HEK293 (cell line): ENCODE measurements at regions not wholly inside any gene's neighbourhood (a gene's known extent, or its start where the extent isn't known, plus 50 kb on each side); places are given as distances from the start of the nearest gene placed in this dataset.

Experiments used
- CTCF ChIA-PET: fragments of 350-600 bp; formaldehyde crosslinking; extraction: SDS; loops from one replicate; lab custom pipeline; 2021; ENCODE audit warnings: antibody characterized with exemption; lab: Yijun Ruan, JAX
- POLR2A ChIA-PET: fragments of 300-600 bp; formaldehyde crosslinking; extraction: SDS; loops from one replicate; lab custom pipeline; 2020; ENCODE audit warnings: antibody characterized with exemption, inconsistent platforms; lab: Yijun Ruan, JAX
- H3K27ac ChIP-seq: fragments of 200-500 bp; sonication (Bioruptor generic); 2 replicates; pipeline ENCODE4 v1.5.1; 2014; ENCODE audit warnings: low read depth, low read length, control low read depth, inconsistent platforms; ENCODE audit errors: extremely low read depth
- H3K36me3 ChIP-seq, 2 experiments: fragments of 200-500 bp in 1 of 2; sonication (Bioruptor generic) in 1 of 2; 1 replicate in 1 of 2; 2 replicates in 1 of 2; pipeline ENCODE4 v1.5.1; 2014 to 2017; ENCODE audit warnings: inconsistent platforms in 2 of 2, low read length in 2 of 2; ENCODE audit not compliant: control insufficient read depth in 2 of 2, insufficient read depth in 1 of 2
- H3K4me1 ChIP-seq: fragments of 200-500 bp; sonication (Bioruptor generic); 2 replicates; pipeline ENCODE4 v1.5.1; 2014; ENCODE audit warnings: mild to moderate bottlenecking, low read length, inconsistent platforms; ENCODE audit not compliant: control insufficient read depth, insufficient read depth
- H3K4me3 ChIP-seq: 2 replicates; pipeline ENCODE4 v1.5.1; 2011; ENCODE audit warnings: low read depth, mild to moderate bottlenecking, control low read depth, low read length, moderate library complexity
- H3K9me3 ChIP-seq: fragments of 200-500 bp; sonication (Bioruptor generic); 2 replicates; pipeline ENCODE4 v1.5.1; 2014; ENCODE audit warnings: low read depth, low read length, inconsistent platforms; ENCODE audit not compliant: control insufficient read depth, insufficient read depth
- KLF8 ChIP-seq: fragments of 450-650 bp; formaldehyde crosslinking; IDR thresholded peaks from 2 replicates; pipeline ENCODE4 v1.5.1; 2016; ENCODE audit warnings: missing biosample characterization, missing genetic modification characterization
- MEIS1 ChIP-seq: sonication (generic); formaldehyde crosslinking; IDR thresholded peaks from 2 replicates; pipeline ENCODE4 v1.8.1; 2022; ENCODE audit warnings: missing genetic modification reagents, mild to moderate bottlenecking, borderline replicate concordance
- MZF1 ChIP-seq: fragments of 450-650 bp; formaldehyde crosslinking; IDR thresholded peaks from 2 replicates; pipeline ENCODE4 v1.5.1; 2017; ENCODE audit warnings: missing biosample characterization, missing genetic modification characterization, borderline replicate concordance
- PRDM1 ChIP-seq: fragments of 450-650 bp; formaldehyde crosslinking; IDR thresholded peaks from 2 replicates; pipeline ENCODE4; 2016; ENCODE audit warnings: missing biosample characterization, missing genetic modification characterization
- SP3 ChIP-seq: fragments of 450-650 bp; formaldehyde crosslinking; IDR thresholded peaks from 2 replicates; pipeline ENCODE4 v1.5.1; 2016; ENCODE audit warnings: missing biosample characterization, missing genetic modification characterization
- WT1 ChIP-seq: fragments of 450-650 bp; formaldehyde crosslinking; IDR thresholded peaks from 2 replicates; pipeline ENCODE4 v1.5.1; 2016; ENCODE audit warnings: missing biosample characterization, missing genetic modification characterization
- ZBTB1 ChIP-seq: fragments of 450-650 bp; formaldehyde crosslinking; IDR thresholded peaks from 2 replicates; pipeline ENCODE4 v1.5.1; 2016; ENCODE audit warnings: missing biosample characterization, missing genetic modification characterization
- ZBTB21 ChIP-seq: fragments of 450-650 bp; formaldehyde crosslinking; IDR thresholded peaks from 2 replicates; pipeline ENCODE4 v1.5.1; 2017; ENCODE audit warnings: missing biosample characterization, missing genetic modification characterization
- ZNF175 ChIP-seq: fragments of 450-650 bp; formaldehyde crosslinking; IDR thresholded peaks from 2 replicates; pipeline ENCODE4 v1.5.1; 2016; ENCODE audit warnings: missing biosample characterization, missing genetic modification characterization
- ZNF221 ChIP-seq: fragments of 450-650 bp; formaldehyde crosslinking; IDR thresholded peaks from 2 replicates; pipeline ENCODE4 v1.5.1; 2017; ENCODE audit warnings: missing biosample characterization, missing genetic modification characterization, borderline replicate concordance
- ZNF529 ChIP-seq: fragments of 450-650 bp; formaldehyde crosslinking; IDR thresholded peaks from 2 replicates; pipeline ENCODE4 v1.5.1; 2017; ENCODE audit warnings: missing genetic modification characterization, missing biosample characterization; ENCODE audit not compliant: insufficient replicate concordance
- ZNF621 ChIP-seq: fragments of 450-650 bp; formaldehyde crosslinking; IDR thresholded peaks from 2 replicates; pipeline ENCODE4 v1.5.1; 2017; ENCODE audit warnings: missing biosample characterization, missing genetic modification characterization
- ZNF664 ChIP-seq: fragments of 450-650 bp; formaldehyde crosslinking; IDR thresholded peaks from 2 replicates; pipeline ENCODE4 v1.5.1; 2016; ENCODE audit warnings: missing biosample characterization, missing genetic modification characterization
- TF ChIP-seq, protein P1 (sequence below): fragments of 450-650 bp; formaldehyde crosslinking; IDR thresholded peaks from 2 replicates; pipeline ENCODE4 v1.5.1; 2017; ENCODE audit warnings: missing biosample characterization, missing genetic modification characterization
- TF ChIP-seq, protein P2 (sequence below): sonication (generic); formaldehyde crosslinking; IDR thresholded peaks from 2 replicates; pipeline ENCODE4 v1.8.1; 2022; ENCODE audit warnings: mild to moderate bottlenecking, moderate library complexity, missing genetic modification reagents
- TF ChIP-seq, protein P3 (sequence below): fragments of 450-650 bp; formaldehyde crosslinking; IDR thresholded peaks from 2 replicates; pipeline ENCODE4 v1.5.1; 2016; ENCODE audit warnings: missing biosample characterization, missing genetic modification characterization
- TF ChIP-seq, protein P4 (sequence below): fragments of 450-650 bp; formaldehyde crosslinking; optimal IDR thresholded peaks from 2 replicates; pipeline ENCODE3; 2016; ENCODE audit warnings: missing biosample characterization, mild to moderate bottlenecking, missing genetic modification characterization
- TF ChIP-seq, protein P5 (sequence below): fragments of 450-650 bp; formaldehyde crosslinking; IDR thresholded peaks from 2 replicates; pipeline ENCODE4 v1.5.1; 2016; ENCODE audit warnings: missing biosample characterization, missing genetic modification characterization

DNA sequence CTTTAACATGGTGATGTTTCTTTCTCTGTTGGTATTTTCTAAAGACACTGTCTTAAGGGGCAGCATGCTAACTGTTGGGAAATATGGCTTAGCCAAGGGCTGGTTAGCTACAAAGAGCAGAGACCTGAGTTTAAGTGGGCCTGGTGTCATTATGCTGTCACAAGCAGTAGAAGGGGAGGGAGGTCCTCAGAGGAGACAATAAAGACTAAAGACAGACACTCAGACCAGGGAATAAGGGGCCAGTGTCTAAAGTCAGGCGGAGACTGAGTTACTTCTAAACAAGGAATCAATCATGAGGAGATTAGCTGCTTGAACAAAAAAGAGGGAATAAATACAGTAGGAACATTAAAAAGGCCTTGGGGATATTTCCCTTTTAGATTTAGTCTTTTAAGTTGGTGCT lies 142.7 kb upstream of the DPPA4 start:
- POLR2A ChIA-PET, result no interaction called here
- no peaks in the 10 kb centered on the region for H3K4me1 ChIP-seq
- CTCF ChIA-PET, result no interaction called here
- no peak overlapping the region for H3K27ac ChIP-seq
- no peak overlapping the region for H3K4me3 ChIP-seq
- TF ChIP-seq, protein P1, sequence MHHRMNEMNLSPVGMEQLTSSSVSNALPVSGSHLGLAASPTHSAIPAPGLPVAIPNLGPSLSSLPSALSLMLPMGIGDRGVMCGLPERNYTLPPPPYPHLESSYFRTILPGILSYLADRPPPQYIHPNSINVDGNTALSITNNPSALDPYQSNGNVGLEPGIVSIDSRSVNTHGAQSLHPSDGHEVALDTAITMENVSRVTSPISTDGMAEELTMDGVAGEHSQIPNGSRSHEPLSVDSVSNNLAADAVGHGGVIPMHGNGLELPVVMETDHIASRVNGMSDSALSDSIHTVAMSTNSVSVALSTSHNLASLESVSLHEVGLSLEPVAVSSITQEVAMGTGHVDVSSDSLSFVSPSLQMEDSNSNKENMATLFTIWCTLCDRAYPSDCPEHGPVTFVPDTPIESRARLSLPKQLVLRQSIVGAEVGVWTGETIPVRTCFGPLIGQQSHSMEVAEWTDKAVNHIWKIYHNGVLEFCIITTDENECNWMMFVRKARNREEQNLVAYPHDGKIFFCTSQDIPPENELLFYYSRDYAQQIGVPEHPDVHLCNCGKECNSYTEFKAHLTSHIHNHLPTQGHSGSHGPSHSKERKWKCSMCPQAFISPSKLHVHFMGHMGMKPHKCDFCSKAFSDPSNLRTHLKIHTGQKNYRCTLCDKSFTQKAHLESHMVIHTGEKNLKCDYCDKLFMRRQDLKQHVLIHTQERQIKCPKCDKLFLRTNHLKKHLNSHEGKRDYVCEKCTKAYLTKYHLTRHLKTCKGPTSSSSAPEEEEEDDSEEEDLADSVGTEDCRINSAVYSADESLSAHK, result no peak
- TF ChIP-seq WT1 (tag by site-specific recombination), result no peak
- TF ChIP-seq, protein P2, sequence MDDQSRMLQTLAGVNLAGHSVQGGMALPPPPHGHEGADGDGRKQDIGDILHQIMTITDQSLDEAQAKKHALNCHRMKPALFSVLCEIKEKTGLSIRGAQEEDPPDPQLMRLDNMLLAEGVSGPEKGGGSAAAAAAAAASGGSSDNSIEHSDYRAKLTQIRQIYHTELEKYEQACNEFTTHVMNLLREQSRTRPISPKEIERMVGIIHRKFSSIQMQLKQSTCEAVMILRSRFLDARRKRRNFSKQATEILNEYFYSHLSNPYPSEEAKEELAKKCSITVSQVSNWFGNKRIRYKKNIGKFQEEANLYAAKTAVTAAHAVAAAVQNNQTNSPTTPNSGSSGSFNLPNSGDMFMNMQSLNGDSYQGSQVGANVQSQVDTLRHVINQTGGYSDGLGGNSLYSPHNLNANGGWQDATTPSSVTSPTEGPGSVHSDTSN (CRISPR knock-in tag), result no peak
- no peaks in the 10 kb centered on the region for H3K9me3 ChIP-seq
- no peaks in the 10 kb centered on the region for H3K36me3 ChIP-seq

DNA sequence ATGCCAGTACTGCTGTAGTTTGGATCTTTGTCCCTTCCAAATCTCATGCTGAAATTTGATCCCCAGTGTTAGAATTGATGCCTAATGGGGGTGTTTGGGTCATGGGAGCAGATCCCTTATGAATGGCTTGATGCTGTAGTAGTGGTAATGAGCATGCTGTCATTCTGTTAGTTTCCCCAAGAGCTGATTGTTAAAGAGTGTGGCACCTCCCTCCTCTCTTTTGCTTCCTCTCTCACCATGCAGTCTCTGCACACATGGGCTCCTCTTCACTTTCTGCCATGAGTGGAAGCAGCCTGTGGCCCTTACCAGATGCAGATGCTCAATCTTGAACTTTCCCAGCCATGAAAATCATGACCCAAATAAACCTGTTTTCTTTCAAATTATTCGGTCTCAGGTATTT lies 141.3 kb upstream of the DPPA4 start:
- CTCF ChIA-PET, result no interaction called here
- TF ChIP-seq, protein P3, sequence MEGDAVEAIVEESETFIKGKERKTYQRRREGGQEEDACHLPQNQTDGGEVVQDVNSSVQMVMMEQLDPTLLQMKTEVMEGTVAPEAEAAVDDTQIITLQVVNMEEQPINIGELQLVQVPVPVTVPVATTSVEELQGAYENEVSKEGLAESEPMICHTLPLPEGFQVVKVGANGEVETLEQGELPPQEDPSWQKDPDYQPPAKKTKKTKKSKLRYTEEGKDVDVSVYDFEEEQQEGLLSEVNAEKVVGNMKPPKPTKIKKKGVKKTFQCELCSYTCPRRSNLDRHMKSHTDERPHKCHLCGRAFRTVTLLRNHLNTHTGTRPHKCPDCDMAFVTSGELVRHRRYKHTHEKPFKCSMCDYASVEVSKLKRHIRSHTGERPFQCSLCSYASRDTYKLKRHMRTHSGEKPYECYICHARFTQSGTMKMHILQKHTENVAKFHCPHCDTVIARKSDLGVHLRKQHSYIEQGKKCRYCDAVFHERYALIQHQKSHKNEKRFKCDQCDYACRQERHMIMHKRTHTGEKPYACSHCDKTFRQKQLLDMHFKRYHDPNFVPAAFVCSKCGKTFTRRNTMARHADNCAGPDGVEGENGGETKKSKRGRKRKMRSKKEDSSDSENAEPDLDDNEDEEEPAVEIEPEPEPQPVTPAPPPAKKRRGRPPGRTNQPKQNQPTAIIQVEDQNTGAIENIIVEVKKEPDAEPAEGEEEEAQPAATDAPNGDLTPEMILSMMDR (tag by site-specific recombination), result no peak
- no peak for TF ChIP-seq ZBTB21
- H3K4me3 ChIP-seq, result no peak overlapping the region
- POLR2A ChIA-PET, result no interaction called here
- H3K9me3 ChIP-seq, result no peaks in the 10 kb centered on the region
- H3K27ac ChIP-seq, result no peak overlapping the region
- no peaks in the 10 kb centered on the region for H3K4me1 ChIP-seq
- H3K36me3 ChIP-seq, result no peaks in the 10 kb centered on the region

DNA sequence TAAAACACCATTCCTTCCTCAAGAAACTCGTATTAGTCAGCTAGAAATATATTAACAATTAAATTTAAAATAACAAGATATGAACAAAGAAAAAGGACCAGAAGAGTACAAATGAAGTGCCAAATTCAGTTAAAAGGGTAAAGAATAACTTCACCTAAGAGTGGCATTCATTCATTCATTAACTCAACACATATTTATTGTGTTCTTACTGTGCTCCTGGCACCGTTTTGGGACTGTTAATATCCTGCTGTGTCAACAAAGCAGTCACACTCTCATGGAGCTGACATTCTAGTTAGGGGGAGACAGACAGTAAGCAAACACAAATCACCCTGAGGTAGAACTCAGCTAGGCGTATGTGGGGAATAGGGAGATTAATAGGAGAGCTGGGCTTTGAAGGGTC lies 123.6 kb upstream of the DPPA4 start:
- H3K9me3 ChIP-seq, result no peaks in the 10 kb centered on the region
- CTCF ChIA-PET, result no interaction called here
- H3K4me3 ChIP-seq, result no peak overlapping the region
- no peaks in the 10 kb centered on the region for H3K36me3 ChIP-seq
- TF ChIP-seq ZNF221 (tag by site-specific recombination), result no peak
- no peak overlapping the region for H3K27ac ChIP-seq
- POLR2A ChIA-PET, result no interaction called here
- H3K4me1 ChIP-seq, result no peaks in the 10 kb centered on the region

DNA sequence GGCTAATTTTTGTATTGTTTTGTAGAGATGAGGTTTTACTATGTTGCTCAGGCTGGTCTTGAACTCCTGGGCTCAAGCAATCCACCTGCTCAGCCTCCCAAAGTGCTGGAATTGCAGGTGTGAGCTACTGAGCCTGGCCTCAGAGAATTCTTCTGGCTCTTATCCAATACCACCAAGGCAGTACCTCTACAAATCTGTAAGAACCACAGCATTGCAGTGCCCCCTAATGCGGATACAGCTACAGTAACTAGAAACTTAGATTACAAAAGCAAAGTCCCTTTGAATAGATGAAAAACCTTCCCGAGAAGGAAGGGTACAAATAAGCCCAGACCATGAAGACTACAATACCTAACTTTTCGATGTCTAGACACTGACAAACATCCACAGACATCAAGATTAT lies 107.9 kb upstream of the DPPA4 start:
- CTCF ChIA-PET, result no interaction called here
- Histone ChIP-seq H3K9me3 (no peaks in the 10 kb centered on the region), H3K4me1 (no peaks in the 10 kb centered on the region), H3K36me3 (no peaks in the 10 kb centered on the region), H3K27ac (no peak overlapping the region), H3K4me3 (no peak overlapping the region)
- POLR2A ChIA-PET, result no interaction called here
- TF ChIP-seq ZNF529 (tag by site-specific recombination), result no peak
- no peak for TF ChIP-seq MZF1
- no peak for TF ChIP-seq ZBTB1 (tag by site-specific recombination)
- no peak for TF ChIP-seq PRDM1 (tag by site-specific recombination)
- TF ChIP-seq, protein P4, sequence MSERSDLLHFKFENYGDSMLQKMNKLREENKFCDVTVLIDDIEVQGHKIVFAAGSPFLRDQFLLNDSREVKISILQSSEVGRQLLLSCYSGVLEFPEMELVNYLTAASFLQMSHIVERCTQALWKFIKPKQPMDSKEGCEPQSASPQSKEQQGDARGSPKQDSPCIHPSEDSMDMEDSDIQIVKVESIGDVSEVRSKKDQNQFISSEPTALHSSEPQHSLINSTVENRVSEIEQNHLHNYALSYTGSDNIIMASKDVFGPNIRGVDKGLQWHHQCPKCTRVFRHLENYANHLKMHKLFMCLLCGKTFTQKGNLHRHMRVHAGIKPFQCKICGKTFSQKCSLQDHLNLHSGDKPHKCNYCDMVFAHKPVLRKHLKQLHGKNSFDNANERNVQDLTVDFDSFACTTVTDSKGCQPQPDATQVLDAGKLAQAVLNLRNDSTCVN (tag by site-specific recombination), result no peak
- no peak for TF ChIP-seq ZNF621
- TF ChIP-seq, protein P5, sequence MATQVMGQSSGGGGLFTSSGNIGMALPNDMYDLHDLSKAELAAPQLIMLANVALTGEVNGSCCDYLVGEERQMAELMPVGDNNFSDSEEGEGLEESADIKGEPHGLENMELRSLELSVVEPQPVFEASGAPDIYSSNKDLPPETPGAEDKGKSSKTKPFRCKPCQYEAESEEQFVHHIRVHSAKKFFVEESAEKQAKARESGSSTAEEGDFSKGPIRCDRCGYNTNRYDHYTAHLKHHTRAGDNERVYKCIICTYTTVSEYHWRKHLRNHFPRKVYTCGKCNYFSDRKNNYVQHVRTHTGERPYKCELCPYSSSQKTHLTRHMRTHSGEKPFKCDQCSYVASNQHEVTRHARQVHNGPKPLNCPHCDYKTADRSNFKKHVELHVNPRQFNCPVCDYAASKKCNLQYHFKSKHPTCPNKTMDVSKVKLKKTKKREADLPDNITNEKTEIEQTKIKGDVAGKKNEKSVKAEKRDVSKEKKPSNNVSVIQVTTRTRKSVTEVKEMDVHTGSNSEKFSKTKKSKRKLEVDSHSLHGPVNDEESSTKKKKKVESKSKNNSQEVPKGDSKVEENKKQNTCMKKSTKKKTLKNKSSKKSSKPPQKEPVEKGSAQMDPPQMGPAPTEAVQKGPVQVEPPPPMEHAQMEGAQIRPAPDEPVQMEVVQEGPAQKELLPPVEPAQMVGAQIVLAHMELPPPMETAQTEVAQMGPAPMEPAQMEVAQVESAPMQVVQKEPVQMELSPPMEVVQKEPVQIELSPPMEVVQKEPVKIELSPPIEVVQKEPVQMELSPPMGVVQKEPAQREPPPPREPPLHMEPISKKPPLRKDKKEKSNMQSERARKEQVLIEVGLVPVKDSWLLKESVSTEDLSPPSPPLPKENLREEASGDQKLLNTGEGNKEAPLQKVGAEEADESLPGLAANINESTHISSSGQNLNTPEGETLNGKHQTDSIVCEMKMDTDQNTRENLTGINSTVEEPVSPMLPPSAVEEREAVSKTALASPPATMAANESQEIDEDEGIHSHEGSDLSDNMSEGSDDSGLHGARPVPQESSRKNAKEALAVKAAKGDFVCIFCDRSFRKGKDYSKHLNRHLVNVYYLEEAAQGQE (tag by site-specific recombination), result no peak
- TF ChIP-seq KLF8 (tag by site-specific recombination), result no peak
- no peak for TF ChIP-seq MEIS1 (CRISPR knock-in tag)
- no peak for TF ChIP-seq ZNF664 (tag by site-specific recombination)
- TF ChIP-seq ZNF175 (tag by site-specific recombination), result no peak
- TF ChIP-seq SP3, result no peak
